NAMALWA (cell line): ENCODE measurements at regions not wholly inside any gene's neighbourhood (a gene's known extent, or its start where the extent isn't known, plus 50 kb on each side); places are given as distances from the start of the nearest gene placed in this dataset.
"Not testable (repeated sequence)": the region's sequence is repeated elsewhere in the genome, so short reads cannot be mapped to it uniquely, and the experiment has no call there.

Source experiments
- DNase-seq: peaks from one replicate; pipeline ENCODE4 v3.0.0-alpha.2; 2015; ENCODE audit warnings: low spot score

GRCh38 chr16:22721511-22722100 is 92.4 kb upstream of the HS3ST2 start:
- DNase-seq, result no peak

- not testable (repeated sequence) for DNase-seq
Observed at GRCh38 chr16:22722551-22723541, 91.1 kb upstream of the HS3ST2 start.

GRCh38 chr16:22726868-22727267 is 87.1 kb upstream of the HS3ST2 start:
- no peak for DNase-seq

GRCh38 chr16:22727285-22728166 is 86.4 kb upstream of the HS3ST2 start:
- no peak for DNase-seq

- DNase-seq, result no peak
Observed at GRCh38 chr16:22728167-22728836, 85.7 kb upstream of the HS3ST2 start.

- no peak for DNase-seq
Observed at GRCh38 chr16:22732400-22732799, 81.6 kb upstream of the HS3ST2 start.

GRCh38 chr16:22732959-22733358 is 81.0 kb upstream of the HS3ST2 start:
- DNase-seq, result no peak

GRCh38 chr16:22734368-22734767 is 79.6 kb upstream of the HS3ST2 start:
- no peak for DNase-seq

GRCh38 chr16:22736791-22737190 is 77.2 kb upstream of the HS3ST2 start:
- DNase-seq, result no peak

GRCh38 chr16:22739077-22739476 is 74.9 kb upstream of the HS3ST2 start:
- DNase-seq, result peak; percentile 2

GRCh38 chr16:22743401-22743800 is 70.6 kb upstream of the HS3ST2 start:
- DNase-seq, result peak; percentile 15

- no peak for DNase-seq
Observed at GRCh38 chr16:22751104-22751667, 62.8 kb upstream of the HS3ST2 start.

- no peak for DNase-seq
Observed at GRCh38 chr16:22751685-22752084, 62.3 kb upstream of the HS3ST2 start.

- no peak for DNase-seq
Observed at GRCh38 chr16:22753451-22753850, 60.5 kb upstream of the HS3ST2 start.

GRCh38 chr16:22754577-22754976 is 59.4 kb upstream of the HS3ST2 start:
- DNase-seq, result no peak

GRCh38 chr16:22757202-22757601 is 56.8 kb upstream of the HS3ST2 start:
- no peak for DNase-seq

- no peak for DNase-seq
Observed at GRCh38 chr16:22762486-22762885, 51.5 kb upstream of the HS3ST2 start.

- no peak for DNase-seq
Observed at GRCh38 chr16:22763437-22764080, 50.4 kb upstream of the HS3ST2 start.
